Stomach (tissue), 4 donors: ENCODE measurements at regions not wholly inside any gene's neighbourhood (a gene's known extent, or its start where the extent isn't known, plus 50 kb on each side); places are given as distances from the start of the nearest gene placed in this dataset.

Experiments
- CTCF ChIP-seq, 7 experiments: fragments of 450-650 bp in 4 of 7; fragments of 200-600 bp in 3 of 7; sonication (generic) in 3 of 7; IDR thresholded peaks; one replicate each; pipeline ENCODE4 v1.5.1; 2016 to 2019; ENCODE audit warnings: antibody characterized with exemption in 7 of 7, control low read depth in 2 of 7, mild to moderate bottlenecking in 1 of 7
- POLR2A ChIP-seq, 4 donors: fragments of 450-650 bp; IDR thresholded peaks; one replicate each; pipeline ENCODE4 v1.6.1; 2016; ENCODE audit warnings: antibody characterized with exemption in 4 of 4, control low read depth in 2 of 4, mild to moderate bottlenecking in 1 of 4, moderate library complexity in 1 of 4
- POLR2AphosphoS5 ChIP-seq, 3 donors: sonication (generic); formaldehyde crosslinking; IDR thresholded peaks; one replicate each; pipeline ENCODE4 v1.6.1; 2016; ENCODE audit warnings: antibody characterized with exemption in 3 of 3

GRCh38 chr1:79371802-79372201, 365.3 kb upstream of the ADGRL4 start:
- TF ChIP-seq POLR2A (IDR thresholded peaks at IDR 0.05) (no peak), CTCF (IDR thresholded peaks at IDR 0.05) (no peak), POLR2AphosphoS5 (IDR thresholded peaks at IDR 0.05) (no peak)
